HEK293T (cell line): ENCODE measurements at regions not wholly inside any gene's neighbourhood (a gene's known extent, or its start where the extent isn't known, plus 50 kb on each side); places are given as distances from the start of the nearest gene placed in this dataset.

Experiments
- CTCF ChIA-PET: fragments of 350-600 bp; formaldehyde crosslinking; extraction: SDS; loops from one replicate; lab custom pipeline; 2021; ENCODE audit warnings: antibody characterized with exemption, inconsistent platforms; lab: Yijun Ruan, JAX
- POLR2A ChIA-PET: fragments of 350-600 bp; formaldehyde crosslinking; extraction: SDS; loops from one replicate; lab custom pipeline; 2020; ENCODE audit warnings: antibody characterized with exemption, inconsistent platforms; lab: Yijun Ruan, JAX
- DNase-seq: peaks from one replicate; pipeline ENCODE4 v3.0.0; 2012; ENCODE audit warnings: mixed read lengths; ENCODE audit errors: extremely low spot score
- ARNT ChIP-seq: fragments of 450-650 bp; IDR thresholded peaks from 2 replicates; pipeline ENCODE4 v1.6.1; 2017; ENCODE audit warnings: mild to moderate bottlenecking
- BHLHE40 ChIP-seq: fragments of 450-650 bp; IDR thresholded peaks from 2 replicates; pipeline ENCODE4 v1.6.1; 2016; ENCODE audit warnings: mild to moderate bottlenecking, moderate library complexity, borderline replicate concordance
- CTBP1 ChIP-seq: fragments of 450-650 bp; IDR thresholded peaks from 2 replicates; pipeline ENCODE4 v1.6.1; 2016; ENCODE audit warnings: borderline replicate concordance
- ELF4 ChIP-seq: fragments of 450-650 bp; IDR thresholded peaks from 2 replicates; pipeline ENCODE4 v1.6.1; 2017; ENCODE audit warnings: antibody characterized with exemption
- FOXA1 ChIP-seq: fragments of 450-650 bp; IDR thresholded peaks from 2 replicates; pipeline ENCODE4 v1.6.1; 2016; ENCODE audit warnings: mild to moderate bottlenecking
- FOXK2 ChIP-seq: fragments of 450-650 bp; IDR thresholded peaks from 2 replicates; pipeline ENCODE4 v1.6.1; 2016; ENCODE audit warnings: mild to moderate bottlenecking
- FOXM1 ChIP-seq: fragments of 450-650 bp; IDR thresholded peaks from 2 replicates; pipeline ENCODE4 v1.6.1; 2017; ENCODE audit warnings: mild to moderate bottlenecking, borderline replicate concordance
- HDGF ChIP-seq: fragments of 450-650 bp; IDR thresholded peaks from 2 replicates; pipeline ENCODE4 v1.6.1; 2017; ENCODE audit warnings: antibody characterized with exemption, borderline replicate concordance
- L3MBTL2 ChIP-seq: fragments of 450-650 bp; conservative IDR thresholded peaks from 2 replicates; pipeline ENCODE4 v1.6.1; 2016; ENCODE audit warnings: mild to moderate bottlenecking
- LEF1 ChIP-seq: fragments of 450-650 bp; IDR thresholded peaks from 2 replicates; pipeline ENCODE4 v1.6.1; 2017; ENCODE audit warnings: mild to moderate bottlenecking, borderline replicate concordance
- NFRKB ChIP-seq: fragments of 450-650 bp; IDR thresholded peaks from 2 replicates; pipeline ENCODE4 v1.6.1; 2016; ENCODE audit warnings: mild to moderate bottlenecking, moderate library complexity
- PKNOX1 ChIP-seq: fragments of 450-650 bp; IDR thresholded peaks from 2 replicates; pipeline ENCODE4 v1.6.1; 2016
- SP1 ChIP-seq: fragments of 450-650 bp; IDR thresholded peaks from 2 replicates; pipeline ENCODE4 v1.6.1; 2017
- SUZ12 ChIP-seq: fragments of 450-650 bp; IDR thresholded peaks from 2 replicates; pipeline ENCODE4 v1.6.1; 2016; ENCODE audit warnings: mild to moderate bottlenecking
- TARDBP ChIP-seq: fragments of 450-650 bp; IDR thresholded peaks from 2 replicates; pipeline ENCODE4 v1.6.1; 2016
- ZNF384 ChIP-seq: fragments of 450-650 bp; IDR thresholded peaks from 2 replicates; pipeline ENCODE4 v1.6.1; 2016

- DNase-seq, result no peak
- ChIA-PET POLR2A (no interaction called here), CTCF (no interaction called here)
- TF ChIP-seq PKNOX1, result no peak
- TF ChIP-seq FOXK2, result no peak
- no peak for TF ChIP-seq ARNT
- TF ChIP-seq L3MBTL2, result no peak
- no peak for TF ChIP-seq LEF1
- no peak for TF ChIP-seq NFRKB
- no peak for TF ChIP-seq HDGF
- no peak for TF ChIP-seq SP1
Measured at GRCh38 chr2:146992057-146992456, 852.8 kb upstream of the ACVR2A start.

- CTCF ChIA-PET, result no interaction called here
- POLR2A ChIA-PET, result no interaction called here
- DNase-seq, result no peak
- no peak for TF ChIP-seq L3MBTL2
- no peak for TF ChIP-seq FOXA1
- TF ChIP-seq CTBP1, result no peak
- TF ChIP-seq PKNOX1, result no peak
- TF ChIP-seq FOXK2, result no peak
- no peak for TF ChIP-seq ARNT
- TF ChIP-seq TARDBP, result no peak
Measured at GRCh38 chr2:146990311-146991054, 854.3 kb upstream of the ACVR2A start.

GRCh38 chr2:146989741-146990140, 855.1 kb upstream of the ACVR2A start:
- CTCF ChIA-PET, result no interaction called here

GRCh38 chr2:146987996-146988395, 856.8 kb upstream of the ACVR2A start:
- TF ChIP-seq LEF1 (no peak), TARDBP (no peak), HDGF (no peak), CTBP1 (no peak), SUZ12 (no peak), FOXA1 (no peak), FOXK2 (no peak), ZNF384 (no peak), SP1 (no peak), BHLHE40 (no peak), ARNT (no peak), FOXM1 (no peak), L3MBTL2 (no peak), NFRKB (no peak), PKNOX1 (no peak), ELF4 (no peak)
- ChIA-PET POLR2A (no interaction called here), CTCF (interaction anchor here (0.6 kb wide), 1 partner anchor 38 kb away, joined by 3 read pairs; no protein-coding TSS in a partner anchor)
- DNase-seq, result no peak

More at GRCh38 chr2:146989741-146990140, 855.1 kb upstream of the ACVR2A start:
- no peak for DNase-seq
- TF ChIP-seq NFRKB (no peak), FOXM1 (no peak), ELF4 (no peak), SUZ12 (no peak), L3MBTL2 (no peak), ZNF384 (no peak), PKNOX1 (no peak), CTBP1 (no peak), FOXA1 (no peak), BHLHE40 (no peak)
- POLR2A ChIA-PET, result no interaction called here

- POLR2A ChIA-PET, result no interaction called here
- TF ChIP-seq SP1, result no peak
- no peak for DNase-seq
- CTCF ChIA-PET, result no interaction called here
Measured at GRCh38 chr2:146986161-146986560, 858.7 kb upstream of the ACVR2A start.

- no peak for DNase-seq
- no peak for TF ChIP-seq ARNT
- TF ChIP-seq PKNOX1, result no peak
- CTCF ChIA-PET, result no interaction called here
- POLR2A ChIA-PET, result no interaction called here
Measured at GRCh38 chr2:146985753-146986152, 859.1 kb upstream of the ACVR2A start.
